SK-N-SH treated with all-trans-retinoic acid at 6 μM for 48 hours (cell line): ENCODE measurements at regions not wholly inside any gene's neighbourhood (a gene's known extent, or its start where the extent isn't known, plus 50 kb on each side); places are given as distances from the start of the nearest gene placed in this dataset.

Experiments used
- CREB5 ChIP-seq: fragments of 250-450 bp; sonication (Bioruptor Pico); IDR thresholded peaks from 2 replicates; pipeline ENCODE4 v1.5.1; 2020; ENCODE audit warnings: low read depth, mild to moderate bottlenecking, moderate library complexity
- PATZ1 ChIP-seq: fragments of 250-450 bp; sonication (Bioruptor Pico); IDR thresholded peaks from 2 replicates; pipeline ENCODE4 v1.8.0; 2020; ENCODE audit warnings: mild to moderate bottlenecking, moderate library complexity, borderline replicate concordance
- ZNF8 ChIP-seq: fragments of 450-650 bp; formaldehyde crosslinking; IDR thresholded peaks from 2 replicates; pipeline ENCODE4 v1.5.0; 2020; ENCODE audit warnings: mild to moderate bottlenecking, moderate library complexity

GRCh38 chr22:41028841-41029240 lies 63.6 kb upstream of the EP300 start:
- TF ChIP-seq ZNF8 (CRISPR knock-in tag) (no peak), CREB5 (CRISPR knock-in tag) (no peak), PATZ1 (CRISPR knock-in tag) (no peak)
